CD4-positive, alpha-beta T cell treated with Interleukin-12 subunit alpha and Interleukin-12 subunit beta, for 1 hour (primary cell): ENCODE measurements at regions not wholly inside any gene's neighbourhood (a gene's known extent, or its start where the extent isn't known, plus 50 kb on each side); places are given as distances from the start of the nearest gene placed in this dataset.
"Not testable (repeated sequence)": the region's sequence is repeated elsewhere in the genome, so short reads cannot be mapped to it uniquely, and the experiment has no call there.

Source experiments
- DNase-seq: peaks from one replicate; pipeline ENCODE4 v3.0.0-alpha.2; 2020

GRCh38 chrX:151042842-151043241 lies 59.7 kb downstream of the HMGB3 start:
- no peak for DNase-seq

GRCh38 chrX:151066373-151066772 lies 83.2 kb downstream of the HMGB3 start:
- DNase-seq = not testable (repeated sequence)

GRCh38 chrX:151073767-151074166 lies 90.6 kb downstream of the HMGB3 start:
- no peak for DNase-seq

- DNase-seq = no peak
These were observed 95.4 kb upstream of the GPR50 start for GRCh38 chrX:151081016-151081415.

GRCh38 chrX:151082077-151082948 lies 94.1 kb upstream of the GPR50 start:
- DNase-seq = peak; percentile 48

- no peak for DNase-seq
These were observed 91.9 kb upstream of the GPR50 start for GRCh38 chrX:151084454-151084853.

- DNase-seq = no peak
These were observed 91.2 kb upstream of the GPR50 start for GRCh38 chrX:151085207-151085606.

GRCh38 chrX:151088221-151088620 lies 88.2 kb upstream of the GPR50 start:
- DNase-seq = no peak

GRCh38 chrX:151099001-151099400 lies 77.4 kb upstream of the GPR50 start:
- no peak for DNase-seq

- DNase-seq = no peak
These were observed 75.6 kb upstream of the GPR50 start for GRCh38 chrX:151100799-151101198.

- DNase-seq = not testable (repeated sequence)
These were observed 63.2 kb upstream of the GPR50 start for GRCh38 chrX:151113200-151113599.
